Osteocyte (in vitro differentiated cells): ENCODE measurements at regions not wholly inside any gene's neighbourhood (a gene's known extent, or its start where the extent isn't known, plus 50 kb on each side); places are given as distances from the start of the nearest gene placed in this dataset.

Experiments
- DNase-seq: peaks from one replicate; pipeline ENCODE4 v3.0.0; 2021; ENCODE audit warnings: mixed read lengths; ENCODE audit not compliant: unreplicated experiment; ENCODE audit errors: extremely low spot score
- H3K27ac Mint-ChIP-seq: one replicate; pipeline ENCODE4 v1.8.0; 2021; ENCODE audit warnings: mild to moderate bottlenecking, mixed read lengths; ENCODE audit not compliant: unreplicated experiment
- H3K27me3 Mint-ChIP-seq: one replicate; pipeline ENCODE4 v1.8.0; 2021; ENCODE audit warnings: mixed read lengths; ENCODE audit not compliant: unreplicated experiment
- H3K36me3 Mint-ChIP-seq: one replicate; pipeline ENCODE4 v1.8.0; 2021; ENCODE audit warnings: mixed read lengths; ENCODE audit not compliant: unreplicated experiment
- H3K4me1 Mint-ChIP-seq: one replicate; pipeline ENCODE4 v1.8.0; 2021; ENCODE audit warnings: mixed read lengths; ENCODE audit not compliant: unreplicated experiment
- H3K4me3 Mint-ChIP-seq: one replicate; pipeline ENCODE4 v1.8.0; 2021; ENCODE audit warnings: mild to moderate bottlenecking, moderate library complexity, mixed read lengths; ENCODE audit not compliant: unreplicated experiment
- H3K9me3 Mint-ChIP-seq: one replicate; pipeline ENCODE4 v1.8.0; 2021; ENCODE audit warnings: mixed read lengths; ENCODE audit not compliant: unreplicated experiment
- TF ChIP-seq, protein P1 (sequence below): fragments of 200-600 bp; sonication (generic); IDR thresholded peaks from 2 replicates; pipeline ENCODE4 v1.5.0; 2021; ENCODE audit warnings: antibody characterized with exemption, mild to moderate bottlenecking, moderate library complexity

DNA sequence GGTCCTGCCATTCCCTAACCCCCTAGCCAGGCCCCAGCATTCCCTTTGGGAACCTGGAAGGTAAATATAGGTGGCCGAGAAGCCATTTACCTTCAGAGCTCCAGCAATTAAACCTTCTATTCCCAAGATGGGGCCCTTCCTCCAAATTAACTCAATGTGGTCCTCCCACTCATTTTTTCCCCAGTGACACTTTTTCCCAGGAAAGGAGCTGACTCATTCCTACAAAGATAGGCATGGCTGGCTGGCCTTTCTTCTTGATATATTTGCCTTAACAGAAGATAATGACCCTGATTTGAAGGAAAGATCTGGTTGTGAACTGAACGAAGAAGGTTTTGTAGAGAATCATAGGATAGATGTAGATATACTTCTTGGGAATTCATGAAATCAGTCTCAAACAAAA lies 279.0 kb upstream of the VEPH1 start:
- no peak for DNase-seq
- Mint-ChIP-seq H3K27ac (no peak overlapping the region), H3K27me3 (peaks cover 15% of the 10 kb centered on the region), H3K4me3 (no peak overlapping the region), H3K36me3 (no peaks in the 10 kb centered on the region), H3K9me3 (peaks cover 9% of the 10 kb centered on the region), H3K4me1 (peaks cover 32% of the 10 kb centered on the region)
- TF ChIP-seq, protein P1, sequence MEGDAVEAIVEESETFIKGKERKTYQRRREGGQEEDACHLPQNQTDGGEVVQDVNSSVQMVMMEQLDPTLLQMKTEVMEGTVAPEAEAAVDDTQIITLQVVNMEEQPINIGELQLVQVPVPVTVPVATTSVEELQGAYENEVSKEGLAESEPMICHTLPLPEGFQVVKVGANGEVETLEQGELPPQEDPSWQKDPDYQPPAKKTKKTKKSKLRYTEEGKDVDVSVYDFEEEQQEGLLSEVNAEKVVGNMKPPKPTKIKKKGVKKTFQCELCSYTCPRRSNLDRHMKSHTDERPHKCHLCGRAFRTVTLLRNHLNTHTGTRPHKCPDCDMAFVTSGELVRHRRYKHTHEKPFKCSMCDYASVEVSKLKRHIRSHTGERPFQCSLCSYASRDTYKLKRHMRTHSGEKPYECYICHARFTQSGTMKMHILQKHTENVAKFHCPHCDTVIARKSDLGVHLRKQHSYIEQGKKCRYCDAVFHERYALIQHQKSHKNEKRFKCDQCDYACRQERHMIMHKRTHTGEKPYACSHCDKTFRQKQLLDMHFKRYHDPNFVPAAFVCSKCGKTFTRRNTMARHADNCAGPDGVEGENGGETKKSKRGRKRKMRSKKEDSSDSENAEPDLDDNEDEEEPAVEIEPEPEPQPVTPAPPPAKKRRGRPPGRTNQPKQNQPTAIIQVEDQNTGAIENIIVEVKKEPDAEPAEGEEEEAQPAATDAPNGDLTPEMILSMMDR, result no peak

DNA sequence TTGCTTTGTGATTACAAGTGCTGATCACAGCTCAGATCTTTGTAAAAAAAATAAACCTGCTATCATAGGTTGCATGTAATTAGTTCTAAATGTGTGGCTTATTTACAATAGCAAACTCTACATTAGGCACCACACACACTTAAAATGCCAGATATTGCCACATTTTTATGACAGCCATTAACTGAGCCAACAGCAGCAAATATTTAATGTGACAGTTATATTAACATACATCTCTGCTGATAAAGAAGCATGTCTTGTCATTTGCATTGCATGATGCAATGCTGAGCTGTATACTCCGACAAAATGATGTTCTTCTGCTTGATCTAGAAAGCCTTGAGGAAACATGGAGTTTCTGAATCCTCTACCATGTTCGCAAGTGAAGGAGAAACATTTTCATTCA lies 273.6 kb upstream of the VEPH1 start:
- no peak overlapping the region for H3K27ac Mint-ChIP-seq
- TF ChIP-seq, protein P1, result no peak
- no peaks in the 10 kb centered on the region for H3K36me3 Mint-ChIP-seq
- DNase-seq, result no peak
- H3K4me1 Mint-ChIP-seq, result no peaks in the 10 kb centered on the region
- peaks cover 9% of the 10 kb centered on the region for H3K9me3 Mint-ChIP-seq
- peaks cover 21% of the 10 kb centered on the region for H3K27me3 Mint-ChIP-seq
- H3K4me3 Mint-ChIP-seq, result no peak overlapping the region

DNA sequence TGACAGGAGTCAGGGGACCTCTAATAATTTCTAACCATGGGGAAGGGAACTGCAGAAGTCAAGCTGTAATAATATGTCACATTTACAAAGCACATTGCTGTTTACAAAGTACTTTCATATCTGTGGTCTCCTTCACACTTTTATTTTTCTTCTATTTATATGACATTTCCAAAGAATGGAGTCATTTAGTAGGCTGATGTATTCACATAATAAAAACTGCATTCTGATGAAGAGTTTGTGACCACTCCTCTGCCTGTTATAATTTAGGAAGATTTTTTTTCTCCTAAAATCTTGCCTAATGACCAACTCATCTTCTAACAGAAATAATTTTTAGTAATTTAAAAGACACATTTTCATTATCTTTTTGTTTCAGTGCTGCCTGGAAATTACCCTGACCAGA lies 272.2 kb upstream of the VEPH1 start:
- no peak for DNase-seq
- TF ChIP-seq, protein P1, result no peak
- no peaks in the 10 kb centered on the region for H3K4me1 Mint-ChIP-seq
- no peak overlapping the region for H3K27ac Mint-ChIP-seq
- peaks cover 9% of the 10 kb centered on the region for H3K9me3 Mint-ChIP-seq
- no peaks in the 10 kb centered on the region for H3K36me3 Mint-ChIP-seq
- no peak overlapping the region for H3K4me3 Mint-ChIP-seq
- peaks cover 25% of the 10 kb centered on the region for H3K27me3 Mint-ChIP-seq

DNA sequence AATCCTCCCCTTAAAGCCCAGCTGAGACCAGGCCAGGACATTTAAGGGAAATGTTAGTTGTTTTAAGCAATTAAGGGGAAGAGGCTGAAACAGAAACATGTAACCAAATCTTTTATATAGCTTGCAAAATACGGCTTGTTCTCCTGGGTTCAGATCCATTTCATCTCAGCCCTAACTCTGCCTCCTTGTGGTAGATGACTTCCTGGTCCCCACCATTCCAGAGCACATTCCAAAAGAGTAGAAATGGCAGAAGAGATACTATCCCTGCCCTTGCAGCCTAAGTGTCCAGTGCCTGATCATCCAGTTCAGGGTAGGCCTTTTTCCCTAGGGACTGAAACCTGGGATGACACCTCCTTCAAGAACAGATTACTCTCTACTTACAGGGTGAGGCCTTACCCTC lies 266.2 kb upstream of the VEPH1 start:
- Mint-ChIP-seq H3K9me3 (no peaks in the 10 kb centered on the region), H3K4me1 (no peaks in the 10 kb centered on the region), H3K36me3 (no peaks in the 10 kb centered on the region), H3K27ac (no peak overlapping the region), H3K4me3 (no peak overlapping the region), H3K27me3 (peaks cover 21% of the 10 kb centered on the region)
- TF ChIP-seq, protein P1, result no peak
- no peak for DNase-seq

DNA sequence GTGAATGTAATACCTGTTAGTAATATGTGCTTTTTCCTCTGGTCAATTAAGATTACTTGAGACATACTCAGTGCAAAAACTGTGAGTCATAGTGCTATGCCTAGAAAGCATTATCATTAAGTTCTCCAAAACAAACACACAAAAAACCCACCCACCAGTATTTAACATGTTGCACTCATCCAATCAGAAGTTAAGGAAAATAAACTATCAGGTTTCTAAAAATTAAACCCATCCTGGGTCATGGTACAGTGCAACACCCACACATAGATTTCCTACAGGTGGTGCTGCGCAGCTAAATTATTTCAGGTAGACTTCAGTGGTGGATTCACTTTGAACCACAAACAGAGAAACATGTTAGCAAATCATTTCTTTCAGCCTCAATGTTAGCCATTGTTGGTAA lies 264.4 kb upstream of the VEPH1 start:
- no peaks in the 10 kb centered on the region for H3K9me3 Mint-ChIP-seq
- peaks cover 26% of the 10 kb centered on the region for H3K27me3 Mint-ChIP-seq
- no peak overlapping the region for H3K4me3 Mint-ChIP-seq
- no peaks in the 10 kb centered on the region for H3K36me3 Mint-ChIP-seq
- TF ChIP-seq, protein P1, result no peak
- no peak for DNase-seq
- no peak overlapping the region for H3K27ac Mint-ChIP-seq
- no peaks in the 10 kb centered on the region for H3K4me1 Mint-ChIP-seq
